Endothelial cell (in vitro differentiated cells): ENCODE measurements at regions not wholly inside any gene's neighbourhood (a gene's known extent, or its start where the extent isn't known, plus 50 kb on each side); places are given as distances from the start of the nearest gene placed in this dataset.

Source experiments
- DNase-seq: peaks from one replicate; pipeline ENCODE4 v3.0.0; 2021; ENCODE audit warnings: low spot score
- H3K27ac Mint-ChIP-seq: one replicate; pipeline ENCODE4 v1.8.0; 2021; ENCODE audit warnings: mixed read lengths, inconsistent platforms; ENCODE audit not compliant: unreplicated experiment
- H3K27me3 Mint-ChIP-seq: one replicate; pipeline ENCODE4 v1.8.0; 2021; ENCODE audit warnings: mild to moderate bottlenecking, moderate library complexity, mixed read lengths, inconsistent platforms; ENCODE audit not compliant: unreplicated experiment
- H3K36me3 Mint-ChIP-seq: one replicate; pipeline ENCODE4 v1.8.0; 2021; ENCODE audit warnings: mild to moderate bottlenecking, low read depth, mixed read lengths, inconsistent platforms; ENCODE audit not compliant: unreplicated experiment
- H3K4me1 Mint-ChIP-seq: one replicate; pipeline ENCODE4 v1.8.0; 2021; ENCODE audit warnings: mild to moderate bottlenecking, mixed read lengths, inconsistent platforms; ENCODE audit not compliant: unreplicated experiment
- H3K4me3 Mint-ChIP-seq: one replicate; pipeline ENCODE4 v1.8.0; 2021; ENCODE audit warnings: mild to moderate bottlenecking, mixed read lengths, inconsistent platforms; ENCODE audit not compliant: unreplicated experiment
- H3K9me3 Mint-ChIP-seq: one replicate; pipeline ENCODE4 v1.8.0; 2021; ENCODE audit warnings: mixed read lengths, inconsistent platforms; ENCODE audit not compliant: unreplicated experiment
- CTCF ChIP-seq: fragments of 200-600 bp; sonication (generic); IDR thresholded peaks from one replicate; pipeline ENCODE4 v1.5.0; 2021; ENCODE audit warnings: antibody characterized with exemption; ENCODE audit not compliant: unreplicated experiment

DNA sequence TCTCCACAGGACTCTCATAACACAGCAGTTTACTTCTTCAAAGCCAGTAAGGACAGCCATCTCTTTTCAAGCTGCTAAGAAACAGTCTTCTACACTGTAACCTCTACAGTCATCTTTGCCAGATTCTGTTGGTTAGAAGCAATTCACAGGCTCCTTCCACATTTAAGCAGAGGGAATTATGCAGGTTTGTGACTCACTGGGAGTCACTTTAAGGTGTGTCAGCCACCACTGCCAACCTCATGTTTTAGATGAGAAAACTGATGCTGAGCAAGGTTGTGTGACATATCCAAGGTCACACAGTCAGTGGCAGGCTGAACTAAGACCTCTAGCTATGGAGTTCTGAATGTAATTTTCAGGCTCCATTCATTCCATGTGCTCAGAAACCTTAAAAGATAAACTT is 143.5 kb downstream of the QDPR start:
- no peak for DNase-seq
- Mint-ChIP-seq H3K4me3 (no peak overlapping the region), H3K27ac (no peak overlapping the region), H3K4me1 (no peaks in the 10 kb centered on the region), H3K27me3 (peaks cover 2% of the 10 kb centered on the region), H3K36me3 (no peaks in the 10 kb centered on the region), H3K9me3 (no peaks in the 10 kb centered on the region)
- TF ChIP-seq CTCF, result no peak

GRCh38 chr4:17367201-17367600 is 144.7 kb downstream of the QDPR start:
- no peaks in the 10 kb centered on the region for H3K36me3 Mint-ChIP-seq
- DNase-seq, result no peak
- no peaks in the 10 kb centered on the region for H3K9me3 Mint-ChIP-seq
- H3K4me3 Mint-ChIP-seq, result no peak overlapping the region
- no peaks in the 10 kb centered on the region for H3K4me1 Mint-ChIP-seq
- no peak for TF ChIP-seq CTCF
- H3K27ac Mint-ChIP-seq, result no peak overlapping the region
- H3K27me3 Mint-ChIP-seq, result peaks cover 2% of the 10 kb centered on the region

GRCh38 chr4:17366496-17366895 is 145.4 kb downstream of the QDPR start:
- no peak for TF ChIP-seq CTCF
- no peak for DNase-seq
- Mint-ChIP-seq H3K9me3 (no peaks in the 10 kb centered on the region), H3K36me3 (no peaks in the 10 kb centered on the region), H3K27me3 (peaks cover under 1% of the 10 kb centered on the region), H3K4me3 (no peak overlapping the region), H3K4me1 (no peaks in the 10 kb centered on the region), H3K27ac (no peak overlapping the region)

DNA sequence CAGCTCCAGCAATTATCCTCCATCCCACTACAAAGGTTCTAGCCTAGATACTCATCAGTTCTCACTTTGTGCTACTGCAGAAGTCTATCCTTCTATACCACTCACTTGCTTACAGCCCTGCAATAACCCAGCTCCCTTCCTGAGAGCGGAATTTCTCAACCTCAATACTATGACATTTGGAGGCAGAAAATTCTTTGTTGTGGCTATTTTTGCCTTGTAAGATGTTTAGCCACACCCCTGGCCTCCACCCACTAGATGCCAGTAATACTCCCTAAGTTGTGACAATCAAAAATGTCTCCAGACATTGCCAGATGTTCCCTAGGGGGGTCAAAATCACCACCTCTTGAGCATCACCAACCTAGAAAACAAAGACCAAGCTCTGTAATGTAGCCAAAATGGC is 149.5 kb downstream of the QDPR start:
- H3K9me3 Mint-ChIP-seq, result no peaks in the 10 kb centered on the region

GRCh38 chr4:17358241-17358640 is 153.6 kb downstream of the QDPR start:
- no peaks in the 10 kb centered on the region for H3K27me3 Mint-ChIP-seq
- no peaks in the 10 kb centered on the region for H3K4me1 Mint-ChIP-seq
- peaks cover 4% of the 10 kb centered on the region for H3K36me3 Mint-ChIP-seq
- H3K4me3 Mint-ChIP-seq, result no peak overlapping the region
- DNase-seq, result no peak
- no peak overlapping the region for H3K27ac Mint-ChIP-seq
- TF ChIP-seq CTCF, result no peak
- H3K9me3 Mint-ChIP-seq, result no peaks in the 10 kb centered on the region

More for the DNA sequence above, 149.5 kb downstream of the QDPR start:
- Mint-ChIP-seq H3K27ac (no peak overlapping the region), H3K4me1 (no peaks in the 10 kb centered on the region), H3K36me3 (no peaks in the 10 kb centered on the region), H3K27me3 (no peaks in the 10 kb centered on the region), H3K4me3 (no peak overlapping the region)
- TF ChIP-seq CTCF, result no peak
- no peak for DNase-seq
